HG03460 (cell line): ENCODE measurements at regions not wholly inside any gene's neighbourhood (a gene's known extent, or its start where the extent isn't known, plus 50 kb on each side); places are given as distances from the start of the nearest gene placed in this dataset.
"Not testable (repeated sequence)": the region's sequence is repeated elsewhere in the genome, so short reads cannot be mapped to it uniquely, and the experiment has no call there.

ENCODE experiments used
- ATAC-seq: cut with Tn5 transposase; IDR thresholded peaks from one replicate; pipeline ENCODE4 v1.9.1; 2021; ENCODE audit not compliant: unreplicated experiment

DNA sequence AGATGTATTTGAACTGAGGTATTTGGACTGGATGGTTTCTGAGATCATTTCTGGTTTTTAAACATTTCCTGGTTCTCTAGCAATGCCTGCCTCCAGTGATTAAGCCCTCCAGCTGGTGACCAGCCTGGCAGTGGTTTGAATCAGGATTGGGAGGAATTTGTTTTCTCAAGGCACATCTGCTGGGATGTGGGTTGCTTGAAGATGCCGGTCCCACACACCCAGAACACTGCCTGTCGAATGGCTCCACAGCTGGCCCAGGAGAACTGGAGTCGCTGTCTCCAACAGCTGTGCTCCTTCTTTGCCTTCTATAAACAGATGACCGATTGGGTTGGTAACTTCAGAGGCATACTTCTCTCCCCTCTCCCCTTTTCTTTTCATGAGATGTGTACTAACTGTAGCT lies 258.0 kb upstream of the DDHD1 start:
- ATAC-seq: no peak

DNA sequence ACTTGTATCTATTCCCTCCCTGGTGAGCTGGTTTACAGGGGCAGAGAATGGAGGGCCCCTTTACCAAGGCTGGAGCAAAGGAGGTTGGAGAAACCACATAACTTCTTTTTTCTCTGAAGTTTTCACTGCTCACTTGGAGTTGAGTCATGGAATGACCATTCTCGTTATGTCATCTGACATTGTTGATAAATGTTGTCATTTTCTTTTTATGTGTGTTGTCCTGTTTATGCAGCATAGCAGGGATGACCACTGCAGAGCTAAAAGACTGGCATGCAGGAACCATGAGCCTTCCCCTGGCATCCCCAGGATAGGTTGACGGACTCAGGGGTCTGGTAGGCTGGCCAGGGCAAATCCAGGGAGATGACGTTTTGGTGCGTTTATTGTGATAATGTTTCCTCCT lies 256.8 kb upstream of the DDHD1 start:
- ATAC-seq: no peak

DNA sequence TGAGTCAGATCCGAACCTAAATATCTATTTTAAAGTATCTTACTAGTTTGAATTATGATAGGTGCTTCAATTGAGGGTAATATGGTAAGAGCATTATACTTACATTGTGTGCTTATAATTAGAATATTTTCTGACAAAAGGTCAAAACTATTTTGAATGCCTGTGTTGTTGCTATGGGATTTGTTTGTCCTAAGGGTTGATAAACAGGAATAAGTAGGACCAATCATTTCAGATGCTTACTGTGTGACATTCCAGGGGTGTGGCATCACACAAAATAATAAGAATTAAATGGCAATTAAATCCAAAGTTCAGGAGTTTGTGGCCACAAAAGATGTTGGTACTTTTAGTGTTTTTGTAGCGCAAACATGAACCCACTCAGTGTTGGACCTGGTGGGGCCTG lies 256.2 kb upstream of the DDHD1 start:
- ATAC-seq: no peak

DNA sequence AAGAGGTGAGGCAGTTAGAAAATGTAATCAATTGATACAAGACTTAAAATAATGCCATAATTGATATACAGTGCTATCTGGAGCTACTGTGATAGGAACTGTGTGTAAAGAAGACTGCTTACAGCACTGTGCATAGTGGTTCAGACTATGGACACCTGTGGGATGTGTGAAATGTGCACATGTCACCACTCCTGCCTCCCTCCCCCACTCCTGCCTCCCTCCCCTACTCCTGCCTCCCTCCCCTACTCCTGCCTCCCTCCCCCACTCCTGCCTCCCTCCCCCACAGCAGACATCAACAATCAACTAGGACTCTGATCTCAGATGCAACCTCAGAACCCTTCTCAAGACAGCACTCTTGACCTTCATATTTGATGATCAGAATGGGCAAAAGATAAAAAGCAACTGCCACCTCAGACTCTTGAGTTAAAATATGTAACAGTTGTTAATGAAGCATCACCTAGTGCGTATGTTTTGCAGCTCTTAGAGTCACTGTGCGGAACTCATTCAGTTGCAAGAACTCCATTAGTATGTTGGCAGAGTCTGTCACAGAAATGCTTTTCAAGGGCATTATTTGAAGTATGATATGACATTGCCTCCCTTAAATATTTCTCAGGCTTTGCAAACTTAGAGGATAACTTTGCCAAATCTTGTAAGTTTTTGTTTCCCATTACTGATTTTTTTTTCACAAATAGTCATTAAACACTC lies 255.2 kb upstream of the DDHD1 start:
- no peak for ATAC-seq

DNA sequence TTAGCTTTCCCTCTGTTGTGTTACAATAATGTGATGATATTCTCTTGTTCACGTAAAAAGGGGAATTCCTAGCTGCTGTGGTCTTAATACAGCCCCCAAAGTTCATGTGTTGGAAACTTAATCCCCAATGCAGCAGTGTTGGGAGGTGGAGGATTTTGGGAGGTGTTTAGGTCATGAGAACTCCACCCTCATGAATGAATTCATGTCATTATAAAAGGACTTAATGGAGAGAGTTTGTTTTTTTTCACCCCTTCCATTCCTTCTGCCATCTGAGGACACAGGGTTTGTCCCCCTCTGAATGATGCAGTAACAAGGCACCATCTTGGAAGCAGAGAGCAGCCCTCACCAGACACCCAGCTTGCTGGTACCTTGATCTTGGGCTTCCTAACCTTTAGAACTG lies 253.4 kb upstream of the DDHD1 start:
- no peak for ATAC-seq

DNA sequence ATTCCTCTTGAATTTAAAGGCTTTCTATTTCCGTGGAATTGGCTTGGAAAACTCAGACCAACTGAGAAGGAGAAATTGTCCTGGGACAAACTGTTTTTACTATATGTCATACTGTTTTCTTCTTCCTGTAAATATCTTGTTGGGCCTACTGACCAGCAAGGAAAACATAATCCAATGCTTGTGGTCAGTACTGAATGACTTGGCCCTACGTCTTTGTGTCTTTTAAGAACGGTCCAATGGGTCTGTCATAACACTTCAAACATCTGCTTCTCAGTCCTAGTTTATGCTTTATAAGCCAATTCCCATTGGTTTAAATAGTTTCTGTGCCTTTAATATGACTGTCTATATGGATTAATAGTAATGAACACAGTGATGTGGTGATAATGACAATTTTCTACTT lies 248.5 kb upstream of the DDHD1 start:
- no peak for ATAC-seq

DNA sequence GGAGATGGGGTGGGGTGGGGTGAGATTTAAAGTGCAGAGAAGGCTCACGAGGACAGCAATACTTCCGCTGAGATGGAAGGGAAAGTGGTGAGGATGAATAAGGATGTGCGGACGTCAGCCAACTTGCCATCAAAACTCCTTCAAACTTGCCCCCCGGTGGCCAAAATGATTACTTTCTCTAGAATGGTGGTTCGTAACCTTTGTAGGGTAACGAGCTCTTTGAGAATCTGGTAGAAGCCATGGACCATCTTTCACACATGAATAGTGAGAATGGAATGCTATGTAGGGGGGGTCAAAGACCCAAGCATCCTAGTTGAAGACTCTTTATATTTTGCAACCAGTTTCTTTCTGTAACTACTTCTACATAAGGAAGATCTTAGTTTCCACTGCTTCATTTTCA lies 245.9 kb upstream of the DDHD1 start:
- no peak for ATAC-seq

DNA sequence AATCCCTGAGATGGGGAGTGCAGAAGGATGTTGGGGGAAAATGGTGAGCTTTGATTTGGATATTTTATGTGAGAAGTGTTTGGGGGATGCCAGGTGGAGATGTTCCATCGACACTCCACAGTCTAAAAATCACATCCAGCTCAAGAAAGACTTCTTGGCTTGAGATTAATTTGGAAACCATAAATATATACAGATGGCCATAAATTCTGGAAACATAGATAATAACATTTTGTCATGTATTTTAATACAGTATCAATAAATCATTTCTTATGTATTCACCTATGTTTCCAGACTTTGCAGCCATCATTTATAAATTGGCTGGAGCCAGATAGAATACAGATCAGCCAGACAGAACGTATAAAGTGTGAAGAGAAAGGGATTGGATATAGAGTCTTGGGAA lies 245.5 kb upstream of the DDHD1 start:
- ATAC-seq: no peak

DNA sequence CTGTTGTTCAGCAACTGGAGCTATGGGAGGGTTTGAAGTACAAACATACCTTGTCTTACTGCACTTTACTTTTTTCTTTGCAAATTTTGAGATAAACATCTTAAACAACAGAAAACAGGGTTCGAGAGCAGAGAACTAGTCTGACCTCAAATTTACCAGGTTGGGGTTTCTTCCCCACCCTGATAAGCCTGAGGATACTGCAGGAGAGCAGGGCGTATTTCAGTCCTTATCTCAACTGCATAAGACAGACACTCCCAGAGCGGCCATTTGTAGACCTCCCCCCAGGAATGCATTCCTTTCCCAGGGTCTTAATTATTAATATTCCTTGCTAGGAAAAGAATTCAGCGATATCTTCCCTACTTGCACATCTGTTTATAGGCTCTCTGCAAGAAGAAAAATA lies 242.1 kb upstream of the DDHD1 start:
- not testable (repeated sequence) for ATAC-seq

DNA sequence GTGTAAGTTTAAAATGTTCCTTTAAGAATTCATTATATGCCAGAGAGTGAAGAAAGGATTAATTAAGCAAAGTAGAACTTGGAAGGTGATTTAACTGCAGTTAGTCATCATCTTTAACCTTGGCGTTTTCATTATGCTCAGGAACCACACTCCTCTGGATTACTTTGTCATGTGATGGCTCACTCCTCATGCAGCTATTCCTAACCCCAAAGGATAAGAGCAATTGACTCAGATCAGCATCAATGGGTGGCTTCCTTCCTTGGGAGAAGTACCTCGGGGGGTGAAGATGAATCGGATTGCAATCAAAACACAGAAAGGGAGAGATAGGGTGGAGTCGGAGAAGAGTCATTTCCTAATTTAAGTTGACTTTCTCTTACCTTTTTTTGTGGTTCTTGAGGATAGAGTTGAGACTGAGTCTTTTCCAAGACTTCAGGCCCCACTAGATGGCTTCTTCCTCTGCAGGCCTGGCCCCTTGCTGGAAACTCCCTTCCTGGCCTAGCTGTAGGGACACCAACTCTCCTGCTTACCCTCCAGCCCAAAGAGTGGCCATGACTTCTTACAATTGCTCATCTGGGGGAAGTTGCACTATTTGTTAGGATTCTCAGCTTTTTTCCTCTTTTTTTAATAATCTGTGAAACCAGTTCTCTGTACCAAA lies 238.6 kb upstream of the DDHD1 start:
- ATAC-seq: no peak

DNA sequence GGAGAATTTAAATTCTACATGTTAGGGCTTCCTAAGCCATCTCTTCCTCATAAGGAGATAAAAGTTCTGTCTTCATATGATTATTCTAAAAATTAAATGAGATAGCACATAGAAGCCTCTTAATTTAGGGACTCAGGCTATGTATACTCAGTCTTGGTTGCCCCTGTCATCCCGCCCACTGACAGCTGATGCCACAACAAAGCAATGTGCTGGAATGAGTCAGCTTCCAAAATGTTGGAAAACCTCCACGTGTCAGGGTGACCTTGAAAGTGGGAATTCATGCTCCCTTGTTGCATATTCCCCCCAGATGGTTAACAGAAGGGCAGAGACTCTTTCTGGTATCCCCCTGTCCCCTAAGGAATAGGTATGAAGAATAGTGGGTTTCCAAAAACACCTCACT lies 238.0 kb upstream of the DDHD1 start:
- ATAC-seq: no peak

DNA sequence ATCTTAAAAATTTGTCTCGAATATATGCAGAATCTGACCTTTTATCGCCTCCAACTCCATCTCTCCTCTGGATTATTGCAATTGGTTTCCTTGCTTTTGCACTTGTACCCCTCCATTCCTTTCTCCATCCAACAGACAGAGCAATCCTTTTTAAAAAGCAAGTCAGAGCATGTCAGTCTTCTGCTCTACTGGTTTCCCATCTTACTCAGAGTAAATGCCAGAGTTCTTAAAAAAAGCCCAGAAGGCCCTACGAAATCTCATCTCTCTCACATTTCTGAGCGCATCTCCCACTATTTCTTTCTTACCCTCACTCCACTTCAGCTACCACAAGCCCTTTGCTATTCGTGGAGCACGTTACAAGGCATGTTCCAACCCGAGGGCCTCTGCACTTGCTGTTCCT lies 236.9 kb upstream of the DDHD1 start:
- ATAC-seq: no peak

DNA sequence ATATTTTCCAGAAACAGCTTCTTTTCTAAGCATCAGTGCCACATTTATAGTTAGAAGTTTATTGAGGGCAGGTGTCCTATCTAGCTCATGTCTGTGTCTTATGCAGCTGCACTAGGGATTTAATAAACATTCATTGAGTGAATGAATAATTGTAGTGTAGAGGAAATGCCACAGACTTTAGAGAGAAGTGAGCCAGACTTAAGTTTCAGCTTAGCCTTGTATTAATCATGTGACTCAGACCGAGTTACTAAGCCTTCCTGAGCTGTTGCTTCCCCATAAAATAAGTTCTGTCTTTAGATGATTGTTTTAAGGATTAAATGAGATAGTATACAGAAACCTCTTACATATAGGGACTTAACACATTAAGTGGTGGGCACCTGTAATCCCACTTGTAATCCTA lies 236.1 kb upstream of the DDHD1 start:
- no peak for ATAC-seq

DNA sequence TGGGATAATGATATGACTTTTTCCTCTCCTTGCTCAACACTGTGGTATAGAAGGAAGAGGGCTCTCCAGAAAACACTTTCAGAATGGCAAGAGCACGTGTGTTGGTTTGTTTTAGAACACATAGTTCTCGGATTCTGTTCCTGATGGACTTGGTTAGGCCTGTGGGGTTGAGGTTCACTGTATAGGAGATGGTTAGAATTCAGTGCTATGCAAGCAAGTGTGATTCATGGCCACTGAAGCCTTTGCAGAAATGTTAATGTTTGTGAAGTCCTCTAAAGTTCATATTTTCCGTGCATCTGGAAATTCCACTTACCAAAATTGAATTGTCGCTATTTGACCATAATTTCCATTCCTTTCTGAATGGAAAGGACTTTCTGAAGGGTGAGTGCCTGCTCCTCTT lies 233.2 kb upstream of the DDHD1 start:
- ATAC-seq: no peak

DNA sequence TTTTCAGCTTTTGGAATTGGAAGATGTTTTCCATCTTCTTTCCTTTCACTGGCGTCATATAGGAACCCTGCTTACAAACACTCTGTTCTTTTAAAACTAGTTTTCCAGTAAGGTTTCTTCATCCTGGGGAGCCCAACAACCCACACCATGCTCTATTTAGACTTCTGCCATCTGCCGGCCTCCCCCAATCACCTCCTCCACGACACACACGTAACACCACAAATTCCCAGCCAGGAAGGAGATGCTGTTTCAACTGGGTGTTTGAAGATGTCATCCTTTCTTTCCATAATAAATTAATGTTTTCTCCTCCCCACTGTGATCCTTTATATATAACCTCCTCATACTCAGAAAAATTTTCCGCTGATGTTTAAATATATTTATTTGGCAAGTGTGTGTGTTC lies 231.4 kb upstream of the DDHD1 start:
- no peak for ATAC-seq

DNA sequence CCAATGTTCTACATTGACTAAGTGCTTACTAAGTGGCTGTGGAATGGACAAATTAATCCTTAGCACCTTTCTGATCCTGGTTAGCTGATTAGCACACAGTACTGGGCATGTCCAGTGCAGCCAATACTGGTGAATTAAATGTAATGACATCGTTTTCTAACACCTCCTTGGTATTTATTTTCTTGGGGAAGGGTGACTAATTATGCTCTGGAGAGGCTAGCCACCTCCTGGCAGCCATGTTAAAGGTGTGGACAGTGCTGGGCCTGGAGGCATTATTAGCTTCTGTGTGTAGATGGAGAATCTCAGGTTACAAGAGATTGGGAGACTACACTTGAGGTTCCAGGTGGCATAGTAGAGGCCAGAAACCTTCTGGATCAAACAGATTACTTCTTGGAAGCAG lies 230.9 kb upstream of the DDHD1 start:
- no peak for ATAC-seq

DNA sequence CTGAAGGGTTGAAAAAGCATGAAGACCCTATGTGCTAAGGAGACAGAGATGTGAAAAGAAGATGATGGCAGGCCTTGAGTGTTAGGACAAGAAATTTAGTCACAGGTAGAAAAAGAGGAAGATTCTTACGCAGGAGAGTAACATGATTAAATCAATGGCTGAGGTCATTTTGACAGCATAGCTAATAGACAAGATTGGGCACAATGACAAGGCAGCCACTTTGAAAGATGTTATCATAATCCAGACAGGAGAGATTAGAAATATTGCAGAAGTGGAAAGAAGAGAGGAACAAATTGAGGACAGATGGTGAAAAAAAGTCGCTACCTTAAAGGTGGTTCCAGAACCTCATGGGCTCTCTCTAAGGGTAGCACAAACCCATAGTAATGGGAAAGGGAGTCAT lies 228.8 kb upstream of the DDHD1 start:
- ATAC-seq: no peak

DNA sequence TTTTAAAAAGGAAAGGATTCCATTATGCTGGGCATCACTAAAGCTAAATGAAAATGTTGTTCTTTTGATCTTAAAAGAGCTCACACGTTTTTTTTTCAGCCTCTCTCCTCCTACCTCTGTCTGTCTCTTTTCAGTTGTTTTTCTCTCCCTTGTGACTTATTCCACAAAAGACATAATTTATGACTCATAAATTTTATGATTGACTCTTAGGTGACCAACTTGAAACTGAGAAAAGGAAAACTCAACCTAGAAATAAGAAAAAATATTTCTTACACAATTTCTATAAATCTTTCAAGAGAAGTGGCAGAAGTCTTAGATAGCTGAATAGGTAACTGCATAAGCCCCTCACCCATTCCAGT lies 227.7 kb upstream of the DDHD1 start:
- ATAC-seq: no peak

DNA sequence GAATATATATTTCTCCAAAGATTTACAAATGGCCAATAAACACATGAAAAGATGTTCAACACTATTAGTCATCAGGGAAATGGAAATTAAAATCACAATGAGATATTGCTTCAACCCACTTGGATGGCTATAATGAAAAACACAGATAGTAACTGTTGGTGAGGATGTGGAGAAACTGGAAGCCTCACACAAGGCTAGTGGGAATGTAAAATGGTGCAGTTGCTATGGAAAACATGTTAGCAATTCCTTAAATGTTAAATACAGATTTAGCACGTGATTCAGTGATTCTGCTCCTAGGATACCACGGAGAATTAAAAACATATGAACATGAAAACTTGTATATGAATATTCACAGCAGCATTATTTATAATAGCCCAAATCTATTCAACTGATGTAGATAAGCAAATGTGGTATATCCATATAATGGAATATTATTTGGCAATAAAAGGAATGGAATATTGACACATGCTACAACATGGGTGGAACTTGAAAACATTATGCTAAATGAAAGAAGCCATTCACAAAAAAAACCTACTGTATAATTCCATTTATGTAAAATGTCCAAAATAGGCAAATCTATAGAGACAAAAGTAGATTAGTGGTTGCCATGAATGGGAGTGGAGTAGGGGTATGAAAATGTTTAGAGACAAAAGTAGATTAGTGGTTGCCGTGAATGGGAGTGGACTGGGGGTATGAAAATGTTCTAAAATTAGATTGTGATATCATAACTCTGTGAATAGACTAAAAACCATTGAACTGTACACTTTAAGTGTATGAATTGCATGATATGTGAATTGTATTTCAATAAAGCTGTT lies 227.1 kb upstream of the DDHD1 start:
- no peak for ATAC-seq

DNA sequence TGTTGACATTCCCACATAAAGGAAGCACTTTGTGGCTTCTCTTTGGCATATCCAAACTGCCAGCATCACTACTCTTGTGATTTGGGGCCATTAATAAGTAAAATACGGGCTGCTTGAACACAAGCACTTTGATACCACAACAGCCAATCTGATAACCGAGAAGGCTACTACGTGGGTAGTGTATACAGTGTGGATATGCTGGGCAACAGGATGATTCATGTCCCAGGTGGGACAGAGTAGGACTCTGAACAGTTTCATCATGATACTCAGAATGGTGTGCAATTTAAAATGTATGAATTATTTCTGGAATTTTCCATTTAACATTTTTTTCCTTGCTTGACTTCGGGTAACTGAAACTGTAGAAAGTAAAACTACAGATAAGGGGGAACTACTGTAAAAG lies 225.0 kb upstream of the DDHD1 start:
- no peak for ATAC-seq

DNA sequence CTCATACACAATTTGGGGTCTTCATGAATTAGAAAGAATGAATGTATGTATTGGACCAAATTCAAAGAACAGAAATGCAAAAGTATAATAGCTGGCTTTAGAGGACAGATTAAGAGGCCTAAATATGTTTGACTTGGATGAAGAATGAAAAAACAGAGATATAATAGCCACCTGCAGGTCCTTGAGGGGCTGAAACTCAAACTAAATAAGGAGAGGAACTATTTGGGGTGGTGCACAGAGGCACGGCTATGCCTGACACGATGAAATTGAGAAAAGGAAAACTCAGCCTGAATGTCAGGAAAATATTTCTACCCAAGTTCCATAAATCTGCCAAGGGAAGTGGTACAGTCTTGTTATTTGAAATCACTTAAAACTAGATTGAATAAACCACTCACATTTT lies 222.9 kb upstream of the DDHD1 start:
- ATAC-seq: no peak

DNA sequence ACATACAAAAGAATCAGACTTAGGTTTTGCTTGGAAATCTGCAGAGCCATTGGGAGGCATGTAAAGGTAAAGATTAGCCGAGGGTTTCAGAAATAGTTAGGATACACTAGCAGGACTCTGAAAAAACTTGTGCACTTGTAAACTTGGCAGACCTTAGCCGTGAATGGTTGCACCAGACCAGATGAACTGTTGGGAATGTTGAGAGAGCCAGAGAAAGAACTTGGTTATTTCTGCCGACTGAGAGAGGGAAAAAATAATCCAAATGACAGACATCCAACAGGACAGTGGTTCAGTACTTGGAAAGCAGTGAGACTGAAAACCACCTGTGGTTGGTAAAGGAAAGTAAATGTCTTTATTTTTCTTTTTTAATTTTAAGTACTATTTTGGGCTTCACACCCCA lies 222.5 kb upstream of the DDHD1 start:
- no peak for ATAC-seq
